Endothelial cell of umbilical vein (primary cell): ENCODE measurements at regions not wholly inside any gene's neighbourhood (a gene's known extent, or its start where the extent isn't known, plus 50 kb on each side); places are given as distances from the start of the nearest gene placed in this dataset.

Experiments used
- CTCF ChIP-seq, 2 donors: IDR thresholded peaks; 1 replicate in 1 of 2; 2 replicates in 1 of 2; pipeline ENCODE4 v1.5.1; 2011; ENCODE audit warnings: low read length in 2 of 2, mild to moderate bottlenecking in 2 of 2, moderate library complexity in 2 of 2, control low read depth in 1 of 2, inconsistent platforms in 1 of 2, low read depth in 1 of 2; ENCODE audit not compliant: insufficient read depth in 1 of 2; ENCODE audit errors: extremely low read depth in 1 of 2
- FOS ChIP-seq: IDR thresholded peaks from 2 replicates; pipeline ENCODE4 v1.6.1; 2011; ENCODE audit warnings: mild to moderate bottlenecking, low read length, moderate library complexity, borderline replicate concordance; ENCODE audit not compliant: insufficient read depth
- GATA2 ChIP-seq: IDR thresholded peaks from 2 replicates; pipeline ENCODE4 v1.7.0; 2011; ENCODE audit warnings: low read depth, mild to moderate bottlenecking, moderate library complexity, mixed read lengths, low read length; ENCODE audit not compliant: insufficient read length, insufficient read depth
- POLR2A ChIP-seq: IDR thresholded peaks from 2 replicates; pipeline ENCODE4 v1.6.1; 2012; ENCODE audit warnings: low read depth, mild to moderate bottlenecking, control low read depth, low read length
- POLR2AphosphoS5 ChIP-seq: IDR thresholded peaks from 2 replicates; pipeline ENCODE4 v1.6.1; 2012; ENCODE audit warnings: low read depth, mild to moderate bottlenecking, control low read depth, low read length, moderate library complexity; ENCODE audit not compliant: insufficient read depth

DNA sequence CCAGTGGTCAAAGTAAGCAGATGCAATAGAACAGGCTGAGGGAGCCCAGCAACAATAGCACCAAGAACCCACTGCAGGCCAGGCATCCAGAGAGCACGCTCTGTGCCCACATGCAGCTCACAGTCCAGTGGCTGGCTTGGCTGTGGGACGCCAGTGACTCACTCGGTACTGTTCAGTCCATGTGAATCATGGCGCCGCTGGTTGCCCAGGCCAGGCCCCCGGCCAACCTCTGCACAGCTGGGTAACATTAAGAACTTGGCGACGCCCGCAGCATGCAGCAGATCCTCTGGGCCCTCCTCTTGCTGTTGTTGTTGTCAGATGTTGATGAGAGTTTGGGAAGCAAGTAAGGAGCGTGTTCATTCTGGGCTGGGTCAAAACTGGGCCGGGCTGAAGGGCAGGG lies 60.5 kb downstream of the MSX1 start:
- TF ChIP-seq POLR2A (no peak), CTCF (IDR thresholded peaks at IDR 0.05; ENCODE audit: extremely low read depth in 1 of 2, insufficient read depth in 1 of 2, low read depth in 1 of 2, low read length in 2 of 2) (no peak), FOS (no peak), POLR2AphosphoS5 (no peak), GATA2 (no peak)
